KMS-11 (cell line): ENCODE measurements at regions not wholly inside any gene's neighbourhood (a gene's known extent, or its start where the extent isn't known, plus 50 kb on each side); places are given as distances from the start of the nearest gene placed in this dataset.

ENCODE experiments used
- H2AFZ ChIP-seq: fragments of 200-600 bp; sonication (generic); 2 replicates; pipeline ENCODE4 v1.6.1; 2016; ENCODE audit warnings: antibody characterized with exemption, mixed run types, low read depth
- H3K27ac ChIP-seq: fragments of 200-600 bp; sonication (generic); 2 replicates; pipeline ENCODE4 v1.6.1; 2016; ENCODE audit warnings: mild to moderate bottlenecking, mixed run types
- H3K27me3 ChIP-seq: fragments of 200-600 bp; sonication (generic); 2 replicates; pipeline ENCODE4 v1.6.1; 2017; ENCODE audit warnings: mild to moderate bottlenecking, low read depth, mixed run types, moderate library complexity; ENCODE audit not compliant: insufficient read depth
- H3K36me3 ChIP-seq: fragments of 200-600 bp; sonication (generic); 2 replicates; pipeline ENCODE4 v1.6.1; 2017; ENCODE audit warnings: mild to moderate bottlenecking, mixed run types; ENCODE audit not compliant: insufficient read depth
- H3K4me1 ChIP-seq: fragments of 200-600 bp; sonication (generic); 2 replicates; pipeline ENCODE4 v1.6.1; 2016; ENCODE audit warnings: mild to moderate bottlenecking, low read depth, mixed run types; ENCODE audit not compliant: poor library complexity, severe bottlenecking
- H3K4me2 ChIP-seq: fragments of 200-600 bp; sonication (generic); 2 replicates; pipeline ENCODE4 v1.7.0; 2016; ENCODE audit warnings: mild to moderate bottlenecking, mixed run types
- H3K4me3 ChIP-seq: fragments of 200-600 bp; sonication (generic); IDR thresholded peaks from 2 replicates; pipeline ENCODE4 v1.6.1; 2017; ENCODE audit warnings: low read depth, low read length, mixed read lengths; ENCODE audit not compliant: insufficient read depth
- H3K79me2 ChIP-seq: fragments of 200-600 bp; sonication (generic); 2 replicates; pipeline ENCODE4 v1.6.1; 2016; ENCODE audit warnings: low read depth, mixed run types; ENCODE audit not compliant: insufficient read depth
- H3K9ac ChIP-seq: fragments of 200-600 bp; sonication (generic); 2 replicates; pipeline ENCODE4 v1.6.1; 2016; ENCODE audit warnings: mild to moderate bottlenecking, mixed run types
- H4K20me1 ChIP-seq: fragments of 200-600 bp; sonication (generic); 2 replicates; pipeline ENCODE4 v1.6.1; 2016; ENCODE audit warnings: mild to moderate bottlenecking, mixed run types; ENCODE audit not compliant: insufficient read depth
- CTCF ChIP-seq: fragments of 200-600 bp; sonication (generic); conservative IDR thresholded peaks from 2 replicates; pipeline ENCODE4 v1.6.1; 2017; ENCODE audit warnings: low read depth, mild to moderate bottlenecking, antibody characterized with exemption, low read length, moderate library complexity, mixed read lengths

- Histone ChIP-seq H3K9ac (no peak overlapping the region), H3K27ac (no peak overlapping the region), H3K4me1 (no peaks in the 10 kb centered on the region), H3K4me3 (no peak overlapping the region), H4K20me1 (no peaks in the 10 kb centered on the region), H3K4me2 (no peak overlapping the region), H2AFZ (no peak overlapping the region), H3K27me3 (no peaks in the 10 kb centered on the region), H3K36me3 (no peaks in the 10 kb centered on the region), H3K79me2 (no peaks in the 10 kb centered on the region)
- no peak for TF ChIP-seq CTCF
Measured at GRCh38 chr2:145765874-145766273, 1246.0 kb upstream of the ZEB2 start.

GRCh38 chr2:145764631-145765030, 1244.7 kb upstream of the ZEB2 start:
- H3K4me2 ChIP-seq = no peak overlapping the region
- TF ChIP-seq CTCF = no peak
- H3K4me1 ChIP-seq = no peaks in the 10 kb centered on the region
- H2AFZ ChIP-seq = no peak overlapping the region
- H3K4me3 ChIP-seq = no peak overlapping the region
- no peaks in the 10 kb centered on the region for H3K36me3 ChIP-seq
- H4K20me1 ChIP-seq = no peaks in the 10 kb centered on the region
- H3K79me2 ChIP-seq = no peaks in the 10 kb centered on the region
- H3K27ac ChIP-seq = no peak overlapping the region
- H3K27me3 ChIP-seq = no peaks in the 10 kb centered on the region
- no peak overlapping the region for H3K9ac ChIP-seq

- H3K4me3 ChIP-seq = no peak overlapping the region
- no peaks in the 10 kb centered on the region for H3K4me1 ChIP-seq
- no peak overlapping the region for H3K27ac ChIP-seq
- no peak overlapping the region for H3K4me2 ChIP-seq
- H3K36me3 ChIP-seq = no peaks in the 10 kb centered on the region
- H3K79me2 ChIP-seq = no peaks in the 10 kb centered on the region
- H3K9ac ChIP-seq = no peak overlapping the region
- TF ChIP-seq CTCF = no peak
- H4K20me1 ChIP-seq = no peaks in the 10 kb centered on the region
- H3K27me3 ChIP-seq = no peaks in the 10 kb centered on the region
- no peak overlapping the region for H2AFZ ChIP-seq
Measured at GRCh38 chr2:145760781-145761649, 1241.1 kb upstream of the ZEB2 start.

GRCh38 chr2:145759228-145759915, 1239.5 kb upstream of the ZEB2 start:
- H3K4me2 ChIP-seq = no peak overlapping the region
- no peak for TF ChIP-seq CTCF
- no peaks in the 10 kb centered on the region for H3K27me3 ChIP-seq
- no peaks in the 10 kb centered on the region for H3K36me3 ChIP-seq
- H3K4me1 ChIP-seq = no peaks in the 10 kb centered on the region
- no peaks in the 10 kb centered on the region for H3K79me2 ChIP-seq
- no peak overlapping the region for H3K27ac ChIP-seq
- H4K20me1 ChIP-seq = no peaks in the 10 kb centered on the region
- no peak overlapping the region for H3K4me3 ChIP-seq
- H3K9ac ChIP-seq = no peak overlapping the region
- H2AFZ ChIP-seq = no peak overlapping the region
